H9 (cell line): ENCODE measurements at regions not wholly inside any gene's neighbourhood (a gene's known extent, or its start where the extent isn't known, plus 50 kb on each side); places are given as distances from the start of the nearest gene placed in this dataset.
"Not testable (repeated sequence)": the region's sequence is repeated elsewhere in the genome, so short reads cannot be mapped to it uniquely, and the experiment has no call there.

Source experiments
- DNase-seq: peaks from one replicate; pipeline ENCODE4 v3.0.0-alpha.2; 2017
- H2AFZ ChIP-seq: one replicate; pipeline ENCODE4 v1.6.1; 2013; ENCODE audit warnings: mild to moderate bottlenecking, low read length, control low read depth, moderate library complexity
- H2AK5ac ChIP-seq: 2 replicates; pipeline ENCODE4 v1.6.1; 2013; ENCODE audit warnings: low read length, control low read depth, mixed read lengths; ENCODE audit not compliant: insufficient read length
- H2BK120ac ChIP-seq: one replicate; pipeline ENCODE4 v1.6.1; 2013; ENCODE audit warnings: low read depth, mild to moderate bottlenecking, low read length, control low read depth, inconsistent platforms; ENCODE audit not compliant: poor library complexity, severe bottlenecking
- H2BK12ac ChIP-seq: 2 replicates; pipeline ENCODE4 v1.6.1; 2013; ENCODE audit warnings: low read length, control low read depth, mixed read lengths, low read depth; ENCODE audit not compliant: insufficient read length
- H2BK15ac ChIP-seq: 2 replicates; pipeline ENCODE4 v1.6.1; 2013; ENCODE audit warnings: low read depth, low read length, control low read depth
- H2BK20ac ChIP-seq: one replicate; pipeline ENCODE4 v1.6.1; 2013; ENCODE audit warnings: low read depth, mild to moderate bottlenecking, low read length, control low read depth, inconsistent platforms; ENCODE audit not compliant: poor library complexity, severe bottlenecking
- H2BK5ac ChIP-seq: 2 replicates; pipeline ENCODE4 v1.6.1; 2013; ENCODE audit warnings: low read length, control low read depth, mixed read lengths; ENCODE audit not compliant: insufficient read length
- H3K14ac ChIP-seq: 2 replicates; pipeline ENCODE4 v1.6.1; 2013; ENCODE audit warnings: low read length, control low read depth; ENCODE audit not compliant: insufficient read depth
- H3K18ac ChIP-seq: 2 replicates; pipeline ENCODE4 v1.6.1; 2013; ENCODE audit warnings: low read depth, mild to moderate bottlenecking, mixed read lengths, low read length, control low read depth; ENCODE audit not compliant: insufficient read length
- H3K23ac ChIP-seq: 2 replicates; pipeline ENCODE4 v1.6.1; 2013; ENCODE audit warnings: low read length, control low read depth, mixed read lengths, low read depth; ENCODE audit not compliant: insufficient read length
- H3K23me2 ChIP-seq: 2 replicates; pipeline ENCODE4 v1.6.1; 2013; ENCODE audit warnings: low read depth, mild to moderate bottlenecking, mixed read lengths, low read length, control low read depth; ENCODE audit not compliant: insufficient read length, poor library complexity, severe bottlenecking
- H3K27ac ChIP-seq: 2 replicates; pipeline ENCODE4 v1.5.1; 2013; ENCODE audit warnings: low read length, control low read depth, mixed read lengths, low read depth; ENCODE audit not compliant: insufficient read length
- H3K27me3 ChIP-seq: 2 replicates; pipeline ENCODE4 v1.6.1; 2013; ENCODE audit warnings: low read length, control low read depth, inconsistent platforms; ENCODE audit not compliant: insufficient read depth
- H3K4ac ChIP-seq: 2 replicates; pipeline ENCODE4 v1.6.1; 2013; ENCODE audit warnings: low read depth, mild to moderate bottlenecking, control low read depth, inconsistent platforms, low read length, moderate library complexity
- H3K4me1 ChIP-seq: 2 replicates; pipeline ENCODE4 v1.6.1; 2013; ENCODE audit warnings: low read length, control low read depth, inconsistent platforms; ENCODE audit not compliant: insufficient read depth
- H3K4me2 ChIP-seq: 2 replicates; pipeline ENCODE4 v1.6.1; 2013; ENCODE audit warnings: low read length, control low read depth, mixed read lengths; ENCODE audit not compliant: insufficient read length, insufficient read depth
- H3K56ac ChIP-seq: 2 replicates; pipeline ENCODE4 v1.6.1; 2013; ENCODE audit warnings: low read depth, mild to moderate bottlenecking, mixed read lengths, low read length, control low read depth; ENCODE audit not compliant: insufficient read length
- H3K79me1 ChIP-seq: 2 replicates; pipeline ENCODE4 v1.6.1; 2013; ENCODE audit warnings: low read depth, mild to moderate bottlenecking, moderate library complexity, low read length, control low read depth, inconsistent platforms; ENCODE audit not compliant: insufficient read depth, poor library complexity, severe bottlenecking
- H3K79me2 ChIP-seq: 2 replicates; pipeline ENCODE4 v1.6.1; 2013; ENCODE audit warnings: low read length, control low read depth, inconsistent platforms; ENCODE audit not compliant: insufficient read depth
- H3K9ac ChIP-seq: 2 replicates; pipeline ENCODE4 v1.6.1; 2013; ENCODE audit warnings: low read length, control low read depth, mixed read lengths; ENCODE audit not compliant: insufficient read length; ENCODE audit errors: extremely low read depth
- H3K9me3 ChIP-seq: one replicate; pipeline ENCODE4 v1.6.1; 2013; ENCODE audit warnings: low read depth, low read length, inconsistent platforms; ENCODE audit not compliant: control insufficient read depth
- H3T11ph ChIP-seq: one replicate; pipeline ENCODE4 v1.6.1; 2013; ENCODE audit warnings: mild to moderate bottlenecking, low read length, control low read depth, inconsistent platforms
- H4K20me1 ChIP-seq: one replicate; pipeline ENCODE4 v1.6.1; 2013; ENCODE audit not compliant: control insufficient read depth, insufficient read length, insufficient read depth
- H4K5ac ChIP-seq: 2 replicates; pipeline ENCODE4 v1.6.1; 2013; ENCODE audit warnings: low read depth, mild to moderate bottlenecking, mixed read lengths, low read length, control low read depth; ENCODE audit not compliant: insufficient read length
- H4K8ac ChIP-seq: replicated peaks from 2 replicates; pipeline ENCODE4 v1.6.1; 2013; ENCODE audit warnings: low read length, control low read depth, mixed read lengths, low read depth; ENCODE audit not compliant: insufficient read length
- H4K91ac ChIP-seq: 2 replicates; pipeline ENCODE4 v1.6.1; 2013; ENCODE audit warnings: low read depth, mild to moderate bottlenecking, moderate library complexity, mixed read lengths, low read length, control low read depth; ENCODE audit not compliant: insufficient read length
- H3K27ac Mint-ChIP-seq, 3 experiments: 2 replicates in 2 of 3; 3 replicates in 1 of 3; pipeline ENCODE4 v1.8.0; 2020 to 2021; ENCODE audit warnings: mixed read lengths in 3 of 3, mild to moderate bottlenecking in 1 of 3, moderate library complexity in 1 of 3
- H3K27me3 Mint-ChIP-seq: 2 replicates; pipeline ENCODE4 v1.8.0; 2021; ENCODE audit warnings: low read depth, mild to moderate bottlenecking, moderate library complexity, mixed read lengths
- H3K36me3 Mint-ChIP-seq, 3 experiments: 2 replicates in 2 of 3; 3 replicates in 1 of 3; pipeline ENCODE4 v1.8.0; 2020 to 2021; ENCODE audit warnings: low read depth in 3 of 3, mixed read lengths in 3 of 3; ENCODE audit not compliant: insufficient read depth in 1 of 3
- H3K4me1 Mint-ChIP-seq, 2 experiments: 2 replicates each; pipeline ENCODE4 v1.8.0; 2020; ENCODE audit warnings: mixed read lengths in 2 of 2
- H3K4me3 Mint-ChIP-seq, 2 experiments: 2 replicates in 1 of 2; 3 replicates in 1 of 2; pipeline ENCODE4 v1.8.0; 2020 to 2021; ENCODE audit warnings: mild to moderate bottlenecking in 2 of 2, mixed read lengths in 2 of 2, moderate library complexity in 1 of 2
- H3K9me3 Mint-ChIP-seq, 2 experiments: 2 replicates in 1 of 2; 3 replicates in 1 of 2; pipeline ENCODE4 v1.8.0; 2020; ENCODE audit warnings: mild to moderate bottlenecking in 2 of 2, mixed read lengths in 2 of 2, moderate library complexity in 1 of 2
- CTCF ChIP-seq: fragments of 200-600 bp; sonication (generic); conservative IDR thresholded peaks from 3 replicates; pipeline ENCODE4 v1.8.0; 2021; ENCODE audit warnings: antibody characterized with exemption, mild to moderate bottlenecking
- WGBS: extraction: QIAGEN DNeasy Blood & Tissue Kit; methylation state at CpG from one replicate; pipeline ENCODE4 v1.1.7; 2013; ENCODE audit warnings: missing lambda C conversion rate, low lambda C conversion rate, mixed read lengths; ENCODE audit not compliant: insufficient read length; ENCODE audit errors: extremely low coverage; 5-methylcytosine and 5-hydroxymethylcytosine counted together

DNA sequence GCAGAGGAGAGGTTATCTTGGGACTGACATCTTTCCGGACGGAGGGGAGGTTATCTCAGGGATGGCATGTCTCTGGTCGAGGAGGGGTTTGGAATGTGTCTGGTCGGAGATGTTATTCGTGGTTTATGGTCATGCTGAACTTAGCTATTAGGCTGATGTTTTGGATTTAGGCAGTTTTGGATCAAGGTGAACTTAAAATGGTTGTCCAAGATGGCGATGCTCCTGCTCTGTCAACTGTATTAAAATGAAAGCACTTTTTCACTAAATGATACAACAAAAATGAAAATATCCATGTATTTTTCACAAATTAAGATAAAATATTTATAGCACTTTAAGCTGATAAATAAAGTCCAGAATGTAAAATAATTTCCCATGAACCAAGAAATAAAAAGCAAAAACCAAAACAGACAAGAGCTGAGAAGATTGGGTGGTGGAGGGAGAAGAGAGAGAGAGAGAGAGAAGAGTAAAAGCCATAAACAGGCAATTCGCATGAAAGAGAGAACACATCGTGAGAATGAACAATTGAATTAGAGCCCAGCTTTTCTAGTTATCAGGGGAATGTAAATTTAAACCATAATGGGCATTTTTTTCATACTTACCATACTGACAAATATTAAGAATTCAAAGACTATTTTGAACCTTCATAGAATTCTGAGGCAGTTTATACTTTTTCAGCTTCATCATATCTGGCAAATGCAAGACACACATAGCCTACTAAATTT, 2236.0 kb upstream of the AGA start:
- 100% methylated on average over 1 of the region's 8 CpGs for WGBS

DNA sequence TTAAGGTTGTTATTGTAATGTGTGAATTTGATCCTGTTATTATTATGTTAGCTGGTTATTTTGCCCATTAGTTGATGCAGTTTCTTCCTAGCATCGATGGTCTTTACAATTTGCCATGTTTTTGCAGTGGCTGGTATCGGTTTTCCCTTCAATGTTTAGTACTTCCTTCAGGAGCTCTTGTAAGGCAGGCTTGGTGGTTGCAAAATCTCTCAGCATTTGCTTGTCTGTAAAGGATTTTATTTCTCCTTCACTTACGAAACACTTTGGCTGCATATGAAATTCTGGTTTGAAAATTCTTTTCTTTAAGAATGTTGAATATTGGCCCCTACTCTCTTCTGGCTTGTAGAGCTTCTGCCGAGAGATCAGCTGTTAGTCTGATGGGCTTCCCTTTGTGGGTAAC, 2241.4 kb upstream of the AGA start:
- no CpG with 5 or more reads among the region's 4 CpGs for WGBS
- H3K9me3 Mint-ChIP-seq, result peaks cover 8 to 11% of the 10 kb centered on the region in 2 experiments
- H3K27me3 ChIP-seq, H3K4ac ChIP-seq, H3K4me1 Mint-ChIP-seq, H3K23me2 ChIP-seq, H3K27ac ChIP-seq, H3K4me1 ChIP-seq, H3T11ph ChIP-seq, H4K20me1 ChIP-seq, H3K23ac ChIP-seq, H2AK5ac ChIP-seq, H4K8ac ChIP-seq, H2BK15ac ChIP-seq, H3K4me2 ChIP-seq, H3K27me3 Mint-ChIP-seq, H2BK20ac ChIP-seq, H2BK12ac ChIP-seq, H3K9ac ChIP-seq, H3K79me1 ChIP-seq, H3K4me3 Mint-ChIP-seq, H3K36me3 Mint-ChIP-seq, H2BK5ac ChIP-seq, H4K5ac ChIP-seq, H3K18ac ChIP-seq, H2BK120ac ChIP-seq, H3K9me3 ChIP-seq, H4K91ac ChIP-seq, H3K79me2 ChIP-seq, H3K27ac Mint-ChIP-seq, DNase-seq, H3K56ac ChIP-seq, H2AFZ ChIP-seq, H3K14ac ChIP-seq: not testable (repeated sequence)

More for the DNA sequence above, 2236.0 kb upstream of the AGA start:
- Histone ChIP-seq H3K9me3 (no peaks in the 10 kb centered on the region), H4K91ac (no peak overlapping the region), H3K9ac (no peak overlapping the region), H3K27ac (no peak overlapping the region), H3K14ac (no peak overlapping the region), H3T11ph (no peak overlapping the region), H3K79me2 (no peaks in the 10 kb centered on the region), H3K18ac (no peak overlapping the region), H3K4ac (no peak overlapping the region), H3K23me2 (no peaks in the 10 kb centered on the region), H4K8ac (no peak overlapping the region), H2AK5ac (no peak overlapping the region), H2BK20ac (no peak overlapping the region), H4K5ac (no peak overlapping the region), H2BK5ac (no peak overlapping the region), H3K4me1 (no peaks in the 10 kb centered on the region), H2AFZ (no peak overlapping the region), H3K4me2 (no peak overlapping the region), H4K20me1 (no peaks in the 10 kb centered on the region), H2BK15ac (no peak overlapping the region), H3K23ac (no peak overlapping the region), H2BK120ac (no peak overlapping the region), H3K56ac (no peak overlapping the region), H3K79me1 (no peaks in the 10 kb centered on the region), H3K27me3 (no peaks in the 10 kb centered on the region), H2BK12ac (no peak overlapping the region)
- no peak overlapping the region for H3K27ac Mint-ChIP-seq
- no peak for TF ChIP-seq CTCF
- no peaks in the 10 kb centered on the region for H3K4me1 Mint-ChIP-seq
- H3K4me3 Mint-ChIP-seq, result no peak overlapping the region
- no peaks in the 10 kb centered on the region for H3K27me3 Mint-ChIP-seq
- no peak for DNase-seq
- H3K9me3 Mint-ChIP-seq, result peaks cover 17 to 18% of the 10 kb centered on the region in 2 experiments
- H3K36me3 Mint-ChIP-seq, result peaks cover 2 to 15% (median 8%) of the 10 kb centered on the region in 3 experiments; a peak in 5 of 7 replicates
